Activated T-cell treated with anti-CD3 and anti-CD28 coated beads, Interleukin-2, amount 50 U/mL, for 24 hours (primary cell): ENCODE measurements at regions not wholly inside any gene's neighbourhood (a gene's known extent, or its start where the extent isn't known, plus 50 kb on each side); places are given as distances from the start of the nearest gene placed in this dataset.

ENCODE experiments used
- DNase-seq: peaks from one replicate; pipeline ENCODE4 v3.0.0-alpha.2; 2020
- H3K27ac Mint-ChIP-seq: 2 replicates; pipeline ENCODE4 v1.8.0; 2020; ENCODE audit warnings: mild to moderate bottlenecking, mixed read lengths
- H3K27me3 Mint-ChIP-seq: 2 replicates; pipeline ENCODE4 v1.8.0; 2020; ENCODE audit warnings: mixed read lengths
- H3K36me3 Mint-ChIP-seq: 2 replicates; pipeline ENCODE4 v1.8.0; 2020; ENCODE audit warnings: low read depth, mixed read lengths
- H3K4me1 Mint-ChIP-seq: 2 replicates; pipeline ENCODE4 v1.8.0; 2020; ENCODE audit warnings: low read depth, mixed read lengths
- H3K4me3 Mint-ChIP-seq: 2 replicates; pipeline ENCODE4 v1.8.0; 2020; ENCODE audit warnings: mild to moderate bottlenecking, moderate library complexity, mixed read lengths
- H3K9me3 Mint-ChIP-seq: 2 replicates; pipeline ENCODE4 v1.8.0; 2020; ENCODE audit warnings: mixed read lengths

- Mint-ChIP-seq H3K27me3 (no peaks in the 10 kb centered on the region), H3K27ac (no peak overlapping the region), H3K4me3 (no peak overlapping the region), H3K36me3 (no peaks in the 10 kb centered on the region), H3K4me1 (no peaks in the 10 kb centered on the region), H3K9me3 (peaks cover 7% of the 10 kb centered on the region)
- DNase-seq: no peak
Measured at GRCh38 chr9:13779106-13779505, 499.6 kb upstream of the MPDZ start.

GRCh38 chr9:13778631-13779030 is 499.1 kb upstream of the MPDZ start:
- Mint-ChIP-seq H3K4me3 (no peak overlapping the region), H3K36me3 (no peaks in the 10 kb centered on the region), H3K27ac (no peak overlapping the region), H3K9me3 (peaks cover 8% of the 10 kb centered on the region), H3K27me3 (no peaks in the 10 kb centered on the region), H3K4me1 (no peaks in the 10 kb centered on the region)
- DNase-seq: no peak

- Mint-ChIP-seq H3K27ac (no peak overlapping the region), H3K4me3 (no peak overlapping the region), H3K4me1 (no peaks in the 10 kb centered on the region), H3K36me3 (no peaks in the 10 kb centered on the region), H3K9me3 (peaks cover 12% of the 10 kb centered on the region), H3K27me3 (no peaks in the 10 kb centered on the region)
- no peak for DNase-seq
Measured at GRCh38 chr9:13770956-13771355, 491.5 kb upstream of the MPDZ start.

GRCh38 chr9:13769641-13770040 is 490.1 kb upstream of the MPDZ start:
- H3K4me3 Mint-ChIP-seq: no peak overlapping the region
- no peak for DNase-seq
- H3K36me3 Mint-ChIP-seq: no peaks in the 10 kb centered on the region
- no peaks in the 10 kb centered on the region for H3K4me1 Mint-ChIP-seq
- peaks cover 8% of the 10 kb centered on the region for H3K9me3 Mint-ChIP-seq
- H3K27ac Mint-ChIP-seq: no peak overlapping the region
- no peaks in the 10 kb centered on the region for H3K27me3 Mint-ChIP-seq

GRCh38 chr9:13769006-13769405 is 489.5 kb upstream of the MPDZ start:
- H3K27ac Mint-ChIP-seq: no peak overlapping the region
- H3K4me3 Mint-ChIP-seq: no peak overlapping the region
- no peaks in the 10 kb centered on the region for H3K36me3 Mint-ChIP-seq
- H3K4me1 Mint-ChIP-seq: no peaks in the 10 kb centered on the region
- no peak for DNase-seq
- no peaks in the 10 kb centered on the region for H3K27me3 Mint-ChIP-seq
- H3K9me3 Mint-ChIP-seq: peaks cover 8% of the 10 kb centered on the region

GRCh38 chr9:13762209-13762608 is 482.7 kb upstream of the MPDZ start:
- H3K4me3 Mint-ChIP-seq: no peak overlapping the region
- no peaks in the 10 kb centered on the region for H3K36me3 Mint-ChIP-seq

GRCh38 chr9:13759551-13759950 is 480.1 kb upstream of the MPDZ start:
- H3K4me3 Mint-ChIP-seq: no peak overlapping the region
- peaks cover 4% of the 10 kb centered on the region for H3K9me3 Mint-ChIP-seq
- H3K4me1 Mint-ChIP-seq: no peaks in the 10 kb centered on the region
- no peak for DNase-seq
- no peaks in the 10 kb centered on the region for H3K36me3 Mint-ChIP-seq
- no peaks in the 10 kb centered on the region for H3K27me3 Mint-ChIP-seq
- H3K27ac Mint-ChIP-seq: no peak overlapping the region

More at GRCh38 chr9:13762209-13762608, 482.7 kb upstream of the MPDZ start:
- DNase-seq: no peak
- Mint-ChIP-seq H3K9me3 (peaks cover 3% of the 10 kb centered on the region), H3K27me3 (no peaks in the 10 kb centered on the region), H3K27ac (no peak overlapping the region), H3K4me1 (no peaks in the 10 kb centered on the region)

- Mint-ChIP-seq H3K4me3 (no peak overlapping the region), H3K36me3 (no peaks in the 10 kb centered on the region), H3K4me1 (no peaks in the 10 kb centered on the region), H3K27ac (no peak overlapping the region), H3K27me3 (no peaks in the 10 kb centered on the region), H3K9me3 (peaks cover 4% of the 10 kb centered on the region)
- no peak for DNase-seq
Measured at GRCh38 chr9:13758936-13759335, 479.4 kb upstream of the MPDZ start.

GRCh38 chr9:13756943-13757342 is 477.5 kb upstream of the MPDZ start:
- H3K9me3 Mint-ChIP-seq: peaks cover 4% of the 10 kb centered on the region
- H3K27me3 Mint-ChIP-seq: no peaks in the 10 kb centered on the region
- no peak for DNase-seq
- H3K27ac Mint-ChIP-seq: no peak overlapping the region
- H3K4me3 Mint-ChIP-seq: no peak overlapping the region
- H3K36me3 Mint-ChIP-seq: no peaks in the 10 kb centered on the region
- H3K4me1 Mint-ChIP-seq: no peaks in the 10 kb centered on the region

GRCh38 chr9:13755551-13755950 is 476.1 kb upstream of the MPDZ start:
- Mint-ChIP-seq H3K27ac (no peak overlapping the region), H3K4me3 (no peak overlapping the region), H3K27me3 (no peaks in the 10 kb centered on the region), H3K9me3 (peaks cover 2% of the 10 kb centered on the region), H3K36me3 (no peaks in the 10 kb centered on the region), H3K4me1 (no peaks in the 10 kb centered on the region)
- DNase-seq: no peak

GRCh38 chr9:13750639-13751038 is 471.1 kb upstream of the MPDZ start:
- peaks cover 13% of the 10 kb centered on the region for H3K9me3 Mint-ChIP-seq
- H3K36me3 Mint-ChIP-seq: no peaks in the 10 kb centered on the region
- no peak overlapping the region for H3K27ac Mint-ChIP-seq
- H3K4me3 Mint-ChIP-seq: no peak overlapping the region
- H3K27me3 Mint-ChIP-seq: no peaks in the 10 kb centered on the region
- no peak for DNase-seq
- no peaks in the 10 kb centered on the region for H3K4me1 Mint-ChIP-seq

- peaks cover 11% of the 10 kb centered on the region for H3K9me3 Mint-ChIP-seq
- no peaks in the 10 kb centered on the region for H3K36me3 Mint-ChIP-seq
- H3K27me3 Mint-ChIP-seq: no peaks in the 10 kb centered on the region
Measured at GRCh38 chr9:13750061-13750460, 470.6 kb upstream of the MPDZ start.

GRCh38 chr9:13746876-13747275 is 467.4 kb upstream of the MPDZ start:
- no peak for DNase-seq
- Mint-ChIP-seq H3K4me3 (no peak overlapping the region), H3K36me3 (no peaks in the 10 kb centered on the region), H3K9me3 (peaks cover 11% of the 10 kb centered on the region), H3K27ac (no peak overlapping the region), H3K4me1 (no peaks in the 10 kb centered on the region), H3K27me3 (no peaks in the 10 kb centered on the region)

More at GRCh38 chr9:13750061-13750460, 470.6 kb upstream of the MPDZ start:
- H3K4me3 Mint-ChIP-seq: no peak overlapping the region
- no peak overlapping the region for H3K27ac Mint-ChIP-seq
- no peak for DNase-seq
- no peaks in the 10 kb centered on the region for H3K4me1 Mint-ChIP-seq

GRCh38 chr9:13744261-13744901 is 464.9 kb upstream of the MPDZ start:
- H3K36me3 Mint-ChIP-seq: no peaks in the 10 kb centered on the region
- no peak overlapping the region for H3K4me3 Mint-ChIP-seq
- no peak for DNase-seq
- no peaks in the 10 kb centered on the region for H3K4me1 Mint-ChIP-seq
- H3K27me3 Mint-ChIP-seq: no peaks in the 10 kb centered on the region
- no peak overlapping the region for H3K27ac Mint-ChIP-seq
- peaks cover 7% of the 10 kb centered on the region for H3K9me3 Mint-ChIP-seq

- no peak for DNase-seq
- H3K27me3 Mint-ChIP-seq: no peaks in the 10 kb centered on the region
- no peak overlapping the region for H3K4me3 Mint-ChIP-seq
- peaks cover 9% of the 10 kb centered on the region for H3K9me3 Mint-ChIP-seq
- no peaks in the 10 kb centered on the region for H3K36me3 Mint-ChIP-seq
- H3K27ac Mint-ChIP-seq: no peak overlapping the region
- no peaks in the 10 kb centered on the region for H3K4me1 Mint-ChIP-seq
Measured at GRCh38 chr9:13737885-13738284, 458.4 kb upstream of the MPDZ start.

- Mint-ChIP-seq H3K27ac (no peak overlapping the region), H3K27me3 (no peaks in the 10 kb centered on the region), H3K9me3 (peaks cover 15% of the 10 kb centered on the region)
Measured at GRCh38 chr9:13735181-13735580, 455.7 kb upstream of the MPDZ start.

More at GRCh38 chr9:13735181-13735580, 455.7 kb upstream of the MPDZ start:
- H3K36me3 Mint-ChIP-seq: no peaks in the 10 kb centered on the region
- no peak for DNase-seq
- no peak overlapping the region for H3K4me3 Mint-ChIP-seq
- no peaks in the 10 kb centered on the region for H3K4me1 Mint-ChIP-seq
